RWPE1 (cell line): ENCODE measurements at regions not wholly inside any gene's neighbourhood (a gene's known extent, or its start where the extent isn't known, plus 50 kb on each side); places are given as distances from the start of the nearest gene placed in this dataset.
"Not testable (repeated sequence)": the region's sequence is repeated elsewhere in the genome, so short reads cannot be mapped to it uniquely, and the experiment has no call there.

Experiments
- CTCF ChIA-PET: fragments of 350-600 bp; sonication (Branson Sonifier 250); formaldehyde crosslinking; extraction: SDS; loops from one replicate; lab custom pipeline; 2021; lab: Yijun Ruan, JAX
- POLR2A ChIA-PET: fragments of 400-600 bp; formaldehyde crosslinking; extraction: SDS; loops from one replicate; lab custom pipeline; 2020; ENCODE audit warnings: antibody characterized with exemption; ENCODE audit not compliant: low non-redundant PET; lab: Yijun Ruan, JAX
- DNase-seq: peaks from one replicate; pipeline ENCODE4 v3.0.0; 2012; ENCODE audit warnings: low spot score
- H3K27ac ChIP-seq: fragments of 450-650 bp; 2 replicates; pipeline ENCODE4 v1.5.1; 2017
- TF ChIP-seq, protein P1 (sequence below): fragments of 450-650 bp; conservative IDR thresholded peaks from 2 replicates; pipeline ENCODE4 v1.5.1; 2017; ENCODE audit warnings: low read depth, mild to moderate bottlenecking

DNA sequence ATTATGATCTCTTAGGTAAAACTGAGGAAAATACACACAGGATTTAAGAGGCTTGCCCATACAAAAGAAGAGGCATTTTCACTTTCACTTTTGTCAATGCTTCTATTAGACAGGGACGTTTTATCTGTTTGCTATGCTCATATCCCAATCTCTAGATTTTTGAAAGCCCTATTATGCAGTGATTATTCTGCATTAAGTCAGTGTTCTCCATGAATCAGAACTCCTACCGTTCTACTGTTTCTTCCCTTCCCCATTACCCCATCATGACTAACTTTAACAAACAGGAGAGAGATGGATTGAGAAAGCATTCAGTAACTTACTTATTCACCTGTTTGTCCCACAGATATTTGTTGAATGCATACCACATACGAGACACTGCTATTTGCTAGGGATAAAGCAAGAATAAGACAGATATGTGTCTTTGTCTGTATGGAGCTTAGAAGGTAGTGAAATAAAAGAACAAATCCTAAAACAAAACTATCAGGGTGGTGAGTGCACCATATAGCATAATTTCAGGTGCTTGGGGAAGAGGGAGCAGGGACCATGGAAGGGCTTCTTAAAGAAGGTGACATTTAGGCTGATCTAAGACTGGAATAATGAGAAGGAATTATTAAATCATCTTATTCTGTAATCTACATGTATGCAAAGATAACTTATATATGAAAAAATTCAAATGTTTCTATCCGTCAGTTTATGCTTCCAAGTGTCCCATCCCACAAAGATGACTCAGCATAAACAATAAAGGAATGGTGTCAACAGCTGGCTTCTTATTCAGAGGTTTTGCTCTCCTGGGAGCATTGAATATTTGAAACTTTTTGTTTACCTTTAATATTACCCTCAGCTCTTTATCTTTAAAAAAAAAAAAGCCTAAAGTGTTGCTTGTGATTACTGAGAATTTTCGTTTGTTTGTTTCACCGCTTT is 328.1 kb downstream of the HINT1 start:
- TF ChIP-seq, protein P1, sequence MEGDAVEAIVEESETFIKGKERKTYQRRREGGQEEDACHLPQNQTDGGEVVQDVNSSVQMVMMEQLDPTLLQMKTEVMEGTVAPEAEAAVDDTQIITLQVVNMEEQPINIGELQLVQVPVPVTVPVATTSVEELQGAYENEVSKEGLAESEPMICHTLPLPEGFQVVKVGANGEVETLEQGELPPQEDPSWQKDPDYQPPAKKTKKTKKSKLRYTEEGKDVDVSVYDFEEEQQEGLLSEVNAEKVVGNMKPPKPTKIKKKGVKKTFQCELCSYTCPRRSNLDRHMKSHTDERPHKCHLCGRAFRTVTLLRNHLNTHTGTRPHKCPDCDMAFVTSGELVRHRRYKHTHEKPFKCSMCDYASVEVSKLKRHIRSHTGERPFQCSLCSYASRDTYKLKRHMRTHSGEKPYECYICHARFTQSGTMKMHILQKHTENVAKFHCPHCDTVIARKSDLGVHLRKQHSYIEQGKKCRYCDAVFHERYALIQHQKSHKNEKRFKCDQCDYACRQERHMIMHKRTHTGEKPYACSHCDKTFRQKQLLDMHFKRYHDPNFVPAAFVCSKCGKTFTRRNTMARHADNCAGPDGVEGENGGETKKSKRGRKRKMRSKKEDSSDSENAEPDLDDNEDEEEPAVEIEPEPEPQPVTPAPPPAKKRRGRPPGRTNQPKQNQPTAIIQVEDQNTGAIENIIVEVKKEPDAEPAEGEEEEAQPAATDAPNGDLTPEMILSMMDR = no peak
- ChIA-PET CTCF (interaction anchor here (0.6 kb wide), 1 partner anchor 34 kb away, joined by 3 read pairs; no protein-coding TSS in a partner anchor), POLR2A (no interaction called here)
- DNase-seq = peak; percentile 10
- no peak overlapping the region for H3K27ac ChIP-seq

DNA sequence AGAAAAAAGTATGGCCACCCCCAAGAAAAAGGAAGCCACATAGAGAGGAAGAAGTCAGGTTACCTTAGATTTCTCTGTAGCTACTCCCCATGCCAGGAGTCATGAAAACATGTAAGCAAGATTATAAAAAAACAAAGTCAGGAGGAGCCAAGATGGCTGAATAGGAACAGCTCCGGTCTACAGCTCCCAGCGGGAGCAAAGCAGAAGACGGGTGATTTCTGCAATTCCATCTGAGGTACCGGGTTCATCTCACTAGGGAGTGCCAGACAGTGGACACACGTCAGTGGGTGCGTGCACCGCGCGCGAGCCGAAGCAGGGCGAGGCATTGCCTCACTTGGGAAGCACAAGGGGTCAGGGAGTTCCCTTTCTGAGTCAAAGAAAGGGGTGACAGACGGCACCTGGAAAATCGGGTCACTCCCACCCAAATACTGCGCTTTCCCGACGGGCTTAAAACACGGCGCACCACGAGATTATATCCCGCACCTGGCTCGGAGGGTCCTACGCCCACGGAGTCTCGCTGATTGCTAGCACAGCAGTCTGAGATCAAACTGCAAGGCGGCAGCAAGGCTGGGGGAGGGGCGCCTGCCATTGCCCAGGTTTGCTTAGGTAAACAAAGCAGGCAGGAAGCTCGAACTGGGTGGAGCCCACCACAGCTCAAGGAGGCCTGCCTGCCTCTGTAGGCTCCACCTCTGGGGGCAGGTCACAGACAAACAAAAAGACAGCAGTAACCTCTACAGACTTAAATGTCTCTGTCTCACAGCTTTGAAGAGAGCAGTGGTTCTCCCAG is 347.3 kb downstream of the HINT1 start:
- H3K27ac ChIP-seq, DNase-seq, POLR2A ChIA-PET, CTCF ChIA-PET: not testable (repeated sequence)

DNA sequence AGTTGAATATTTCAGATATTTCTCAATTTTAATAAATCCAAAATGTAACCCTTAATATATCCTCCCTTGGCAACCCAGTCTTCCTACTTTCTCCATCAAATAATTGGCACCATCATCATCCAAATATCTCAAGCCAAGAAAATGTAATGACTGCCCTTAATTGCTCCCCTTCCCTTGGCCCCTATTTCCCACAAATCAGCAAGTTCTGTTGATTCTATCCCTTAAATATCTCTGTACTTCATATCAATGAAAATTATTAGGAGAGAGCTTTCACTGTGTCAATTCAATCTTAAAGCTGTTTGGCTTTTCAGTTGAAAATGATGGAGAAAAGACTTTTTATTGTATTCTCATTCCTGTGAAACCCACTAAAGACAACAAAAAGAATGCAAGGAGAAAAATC is 349.8 kb downstream of the HINT1 start:
- no peak overlapping the region for H3K27ac ChIP-seq
- no peak for DNase-seq
- TF ChIP-seq, protein P1 = no peak
- ChIA-PET POLR2A (no interaction called here), CTCF (no interaction called here)

DNA sequence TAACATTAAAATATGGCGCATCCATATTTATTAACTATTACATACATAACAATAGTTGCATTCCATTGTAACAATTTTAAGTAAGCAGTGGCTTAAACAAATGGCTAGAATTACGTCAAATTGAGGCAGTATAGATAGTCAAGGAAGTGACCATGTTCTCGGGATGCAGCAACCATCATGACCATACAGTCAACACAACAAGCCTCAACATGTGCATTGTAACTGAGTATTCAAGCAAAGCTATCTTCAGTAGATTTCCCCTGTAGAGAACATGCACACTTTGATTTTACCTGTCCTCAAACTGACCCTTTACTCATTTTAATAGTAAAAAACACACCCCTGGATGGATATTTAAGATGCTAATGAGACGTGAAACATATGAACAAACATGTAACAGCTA is 356.4 kb downstream of the HINT1 start:
- POLR2A ChIA-PET = no interaction called here
- H3K27ac ChIP-seq = no peak overlapping the region
- CTCF ChIA-PET = interaction anchor here (0.6 kb wide), 1 partner anchor 362 kb away, joined by 3 read pairs; no protein-coding TSS in a partner anchor
- TF ChIP-seq, protein P1 = no peak
- no peak for DNase-seq

DNA sequence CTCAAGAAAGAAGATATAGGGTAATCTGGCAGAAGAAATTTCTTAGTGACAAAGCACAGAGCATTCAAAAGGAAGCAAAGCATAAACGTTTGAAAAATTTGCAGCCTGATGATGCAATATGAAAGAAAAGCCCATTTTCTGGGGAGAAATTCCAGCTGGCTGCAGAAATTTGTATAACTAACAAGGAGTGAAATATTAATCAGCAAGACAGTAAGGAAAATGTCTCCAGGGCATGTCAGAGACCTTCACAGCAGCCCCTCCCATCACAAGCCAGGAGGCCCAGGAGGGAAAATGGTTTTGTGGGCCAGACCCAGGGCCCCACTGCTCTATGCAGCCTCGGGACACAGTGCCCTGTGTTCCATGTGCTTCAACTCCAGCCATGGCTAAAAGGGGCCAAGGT is 359.4 kb downstream of the HINT1 start:
- H3K27ac ChIP-seq = no peak overlapping the region
- ChIA-PET POLR2A (no interaction called here), CTCF (no interaction called here)
- DNase-seq = no peak
- TF ChIP-seq, protein P1 = no peak

DNA sequence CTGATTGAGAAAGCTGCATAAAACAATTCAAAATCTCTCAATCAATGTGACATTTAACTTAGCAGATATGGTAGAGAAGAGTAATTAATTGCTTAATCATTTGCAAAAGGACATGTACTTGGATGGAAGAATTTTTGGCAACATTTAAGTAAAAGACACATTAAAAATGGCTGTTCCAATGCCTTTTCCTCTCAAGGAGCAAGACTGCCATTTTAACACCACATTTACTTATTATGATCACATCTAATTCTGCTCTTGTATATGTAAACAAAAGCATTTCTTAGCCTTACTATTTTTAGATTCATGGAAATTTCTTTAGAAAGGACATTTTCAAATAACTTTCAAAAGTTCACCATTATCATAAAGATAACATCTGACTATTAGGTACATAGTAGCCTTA is 360.0 kb downstream of the HINT1 start:
- TF ChIP-seq, protein P1 = no peak
- POLR2A ChIA-PET = no interaction called here
- no peak for DNase-seq
- no peak overlapping the region for H3K27ac ChIP-seq
- CTCF ChIA-PET = interaction anchor here (0.5 to 0.6 kb wide), 2 partner anchors 85 to 236 kb away, joined by 3 read pairs; no protein-coding TSS in a partner anchor
